ENCODE measurements at regions not wholly inside any gene's neighbourhood (a gene's known extent, or its start where the extent isn't known, plus 50 kb on each side); places are given as distances from the start of the nearest gene placed in this dataset.

DNA sequence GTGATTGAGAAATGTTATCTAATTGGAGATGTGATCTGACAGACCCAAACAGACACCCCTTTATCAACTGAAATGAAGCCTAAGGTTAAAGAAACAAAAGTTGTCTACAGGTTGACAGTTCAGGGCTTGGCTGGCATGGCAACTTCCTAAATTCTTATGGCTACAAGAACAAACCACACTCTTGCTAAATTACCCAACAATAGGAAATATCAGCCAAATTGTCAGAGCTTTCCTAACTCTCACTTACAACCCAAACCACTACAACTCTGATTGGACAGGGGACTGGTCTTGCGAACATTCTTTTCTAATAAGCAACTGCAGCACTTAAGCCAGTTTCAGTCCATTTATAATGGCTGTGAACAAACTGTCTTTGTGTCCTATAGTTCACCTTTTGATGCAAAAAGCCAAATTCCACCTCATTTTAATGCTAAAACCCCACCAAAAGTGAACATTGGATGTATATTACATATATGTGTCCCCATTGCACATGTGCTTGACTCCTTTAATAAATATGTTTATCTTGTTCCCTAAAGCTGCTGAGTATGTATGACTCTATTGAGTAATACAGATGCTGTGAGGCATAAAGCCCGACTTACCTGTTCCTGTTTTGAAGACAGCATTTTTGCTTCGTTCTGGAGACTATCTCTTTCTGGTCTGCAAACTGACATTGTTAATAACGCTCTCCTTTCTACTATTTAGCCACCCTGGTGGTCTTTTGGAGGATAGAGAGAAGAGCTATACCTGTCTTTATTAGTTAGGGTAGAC is 101.3 kb upstream of the HMCN1 start (continued):
- TF ChIP-seq USF2 (IDR thresholded peaks at IDR 0.05; ENCODE audit: borderline replicate concordance, low read depth, low read length) (no peak), RAD21 (IDR thresholded peaks at IDR 0.05; ENCODE audit: low read length) (no peak)
- TF ChIP-seq, protein P1, sequence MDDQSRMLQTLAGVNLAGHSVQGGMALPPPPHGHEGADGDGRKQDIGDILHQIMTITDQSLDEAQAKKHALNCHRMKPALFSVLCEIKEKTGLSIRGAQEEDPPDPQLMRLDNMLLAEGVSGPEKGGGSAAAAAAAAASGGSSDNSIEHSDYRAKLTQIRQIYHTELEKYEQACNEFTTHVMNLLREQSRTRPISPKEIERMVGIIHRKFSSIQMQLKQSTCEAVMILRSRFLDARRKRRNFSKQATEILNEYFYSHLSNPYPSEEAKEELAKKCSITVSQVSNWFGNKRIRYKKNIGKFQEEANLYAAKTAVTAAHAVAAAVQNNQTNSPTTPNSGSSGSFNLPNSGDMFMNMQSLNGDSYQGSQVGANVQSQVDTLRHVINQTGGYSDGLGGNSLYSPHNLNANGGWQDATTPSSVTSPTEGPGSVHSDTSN (IDR thresholded peaks at IDR 0.05), result no peak

GRCh38 chr1:185631843-185632242 is 102.3 kb upstream of the HMCN1 start:
- H3K4me3 ChIP-seq (ENCODE audit: low read depth in 2 of 2, low read length in 1 of 2), result no peak overlapping the region
- no peaks in the 10 kb centered on the region for H3K36me3 ChIP-seq (replicated peaks in 1 of 2; ENCODE audit: control insufficient read depth in 1 of 2, insufficient read depth in 2 of 2, low read length in 1 of 2)
- no peak overlapping the region for H3K4me2 ChIP-seq
- 92% methylated on average over 1 of the region's 1 CpG for WGBS (ENCODE audit: low lambda C conversion rate)
- H3K9ac ChIP-seq, result no peak overlapping the region
- no peak overlapping the region for H2AFZ ChIP-seq (ENCODE audit: low read depth)
- POLR2A ChIA-PET, result no interaction called here
- H3K9me3 ChIP-seq, result no peaks in the 10 kb centered on the region
- TF ChIP-seq POLR2AphosphoS5 (IDR thresholded peaks at IDR 0.05; ENCODE audit: low read depth, low read length), result no peak
- no peak for TF ChIP-seq FOSL2 (IDR thresholded peaks at IDR 0.05; ENCODE audit: borderline replicate concordance, low read depth)
- TF ChIP-seq NRF1 (IDR thresholded peaks at IDR 0.05; ENCODE audit: low read depth, low read length), result no peak
- TF ChIP-seq FOXJ3 (CRISPR knock-in tag; IDR thresholded peaks at IDR 0.05), result no peak
- no peak for TF ChIP-seq YY1 (IDR thresholded peaks at IDR 0.05; ENCODE audit: low read depth)
- TF ChIP-seq JUND (IDR thresholded peaks at IDR 0.05), result no peak
- TF ChIP-seq RXRA (IDR thresholded peaks at IDR 0.05; ENCODE audit: borderline replicate concordance, low read depth), result no peak
- no peak for TF ChIP-seq CTCF (IDR thresholded peaks at IDR 0.05)
- TF ChIP-seq GATA2 (CRISPR knock-in tag; IDR thresholded peaks at IDR 0.05), result no peak
- TF ChIP-seq, protein P2, sequence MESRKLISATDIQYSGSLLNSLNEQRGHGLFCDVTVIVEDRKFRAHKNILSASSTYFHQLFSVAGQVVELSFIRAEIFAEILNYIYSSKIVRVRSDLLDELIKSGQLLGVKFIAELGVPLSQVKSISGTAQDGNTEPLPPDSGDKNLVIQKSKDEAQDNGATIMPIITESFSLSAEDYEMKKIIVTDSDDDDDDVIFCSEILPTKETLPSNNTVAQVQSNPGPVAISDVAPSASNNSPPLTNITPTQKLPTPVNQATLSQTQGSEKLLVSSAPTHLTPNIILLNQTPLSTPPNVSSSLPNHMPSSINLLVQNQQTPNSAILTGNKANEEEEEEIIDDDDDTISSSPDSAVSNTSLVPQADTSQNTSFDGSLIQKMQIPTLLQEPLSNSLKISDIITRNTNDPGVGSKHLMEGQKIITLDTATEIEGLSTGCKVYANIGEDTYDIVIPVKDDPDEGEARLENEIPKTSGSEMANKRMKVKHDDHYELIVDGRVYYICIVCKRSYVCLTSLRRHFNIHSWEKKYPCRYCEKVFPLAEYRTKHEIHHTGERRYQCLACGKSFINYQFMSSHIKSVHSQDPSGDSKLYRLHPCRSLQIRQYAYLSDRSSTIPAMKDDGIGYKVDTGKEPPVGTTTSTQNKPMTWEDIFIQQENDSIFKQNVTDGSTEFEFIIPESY (IDR thresholded peaks at IDR 0.05; ENCODE audit: borderline replicate concordance, low read depth), result no peak
- TF ChIP-seq TCF12 (IDR thresholded peaks at IDR 0.05), result no peak
- no peak for TF ChIP-seq NFIC (IDR thresholded peaks at IDR 0.05; ENCODE audit: borderline replicate concordance)
- no peak for TF ChIP-seq RAD21 (IDR thresholded peaks at IDR 0.05; ENCODE audit: low read length)
- TF ChIP-seq, protein P3, sequence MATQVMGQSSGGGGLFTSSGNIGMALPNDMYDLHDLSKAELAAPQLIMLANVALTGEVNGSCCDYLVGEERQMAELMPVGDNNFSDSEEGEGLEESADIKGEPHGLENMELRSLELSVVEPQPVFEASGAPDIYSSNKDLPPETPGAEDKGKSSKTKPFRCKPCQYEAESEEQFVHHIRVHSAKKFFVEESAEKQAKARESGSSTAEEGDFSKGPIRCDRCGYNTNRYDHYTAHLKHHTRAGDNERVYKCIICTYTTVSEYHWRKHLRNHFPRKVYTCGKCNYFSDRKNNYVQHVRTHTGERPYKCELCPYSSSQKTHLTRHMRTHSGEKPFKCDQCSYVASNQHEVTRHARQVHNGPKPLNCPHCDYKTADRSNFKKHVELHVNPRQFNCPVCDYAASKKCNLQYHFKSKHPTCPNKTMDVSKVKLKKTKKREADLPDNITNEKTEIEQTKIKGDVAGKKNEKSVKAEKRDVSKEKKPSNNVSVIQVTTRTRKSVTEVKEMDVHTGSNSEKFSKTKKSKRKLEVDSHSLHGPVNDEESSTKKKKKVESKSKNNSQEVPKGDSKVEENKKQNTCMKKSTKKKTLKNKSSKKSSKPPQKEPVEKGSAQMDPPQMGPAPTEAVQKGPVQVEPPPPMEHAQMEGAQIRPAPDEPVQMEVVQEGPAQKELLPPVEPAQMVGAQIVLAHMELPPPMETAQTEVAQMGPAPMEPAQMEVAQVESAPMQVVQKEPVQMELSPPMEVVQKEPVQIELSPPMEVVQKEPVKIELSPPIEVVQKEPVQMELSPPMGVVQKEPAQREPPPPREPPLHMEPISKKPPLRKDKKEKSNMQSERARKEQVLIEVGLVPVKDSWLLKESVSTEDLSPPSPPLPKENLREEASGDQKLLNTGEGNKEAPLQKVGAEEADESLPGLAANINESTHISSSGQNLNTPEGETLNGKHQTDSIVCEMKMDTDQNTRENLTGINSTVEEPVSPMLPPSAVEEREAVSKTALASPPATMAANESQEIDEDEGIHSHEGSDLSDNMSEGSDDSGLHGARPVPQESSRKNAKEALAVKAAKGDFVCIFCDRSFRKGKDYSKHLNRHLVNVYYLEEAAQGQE (IDR thresholded peaks at IDR 0.05; ENCODE audit: low read depth, low read length), result no peak
- no peak for TF ChIP-seq SMC3 (IDR thresholded peaks at IDR 0.05; ENCODE audit: low read depth, low read length)
- no peak for TF ChIP-seq SIN3A (IDR thresholded peaks at IDR 0.05; ENCODE audit: borderline replicate concordance, low read depth, low read length)
- no peak for TF ChIP-seq EP300 (IDR thresholded peaks at IDR 0.05; ENCODE audit: borderline replicate concordance in 1 of 2, low read depth in 1 of 2, low read length in 1 of 2)
- CTCF ChIA-PET, result no interaction called here
- H3K9me2 ChIP-seq, result no peaks in the 10 kb centered on the region
- H4K20me1 ChIP-seq (ENCODE audit: insufficient read depth), result no peaks in the 10 kb centered on the region
- no peaks in the 10 kb centered on the region for H3K27me3 ChIP-seq (ENCODE audit: insufficient read depth)
- no peaks in the 10 kb centered on the region for H3K4me1 ChIP-seq (ENCODE audit: control insufficient read depth in 1 of 2, insufficient read depth in 2 of 2, low read depth in 1 of 2, low read length in 1 of 2)
- H3F3A ChIP-seq (replicated peaks; ENCODE audit: insufficient read depth), result no peaks in the 10 kb centered on the region
- no peak for DNase-seq
- H3K79me2 ChIP-seq (ENCODE audit: insufficient read depth), result no peaks in the 10 kb centered on the region
- H3K27ac ChIP-seq (ENCODE audit: low read depth in 2 of 2, low read length in 1 of 2), result no peak overlapping the region
